Adrenal gland (tissue), 9 donors: ENCODE measurements at regions not wholly inside any gene's neighbourhood (a gene's known extent, or its start where the extent isn't known, plus 50 kb on each side); places are given as distances from the start of the nearest gene placed in this dataset.

Experiments used
- DNase-seq, 7 donors: peaks; one replicate each; pipeline ENCODE4 v3.0.0-alpha.2; 2019 to 2020
- H3K27ac ChIP-seq, 5 donors: fragments of 200-600 bp; sonication (generic) in 4 of 5; 1 replicate in 3 of 5; 2 replicates in 2 of 5; pipeline versions ENCODE4 v1.5.1 to v1.8.0; 2016 to 2020; ENCODE audit warnings: mild to moderate bottlenecking in 1 of 5
- H3K27me3 ChIP-seq: fragments of 200-600 bp; 2 replicates; pipeline ENCODE4 v1.8.0; 2021
- H3K36me3 ChIP-seq, 2 donors: fragments of 200-600 bp; replicated peaks in 1 of 2; 1 replicate in 1 of 2; 2 replicates in 1 of 2; pipeline versions ENCODE4 v1.5.1 to v1.8.0; 2018 to 2022
- H3K4me1 ChIP-seq, 2 donors: fragments of 200-600 bp; replicated peaks in 1 of 2; 1 replicate in 1 of 2; 2 replicates in 1 of 2; pipeline versions ENCODE4 v1.5.1 to v1.8.0; 2018 to 2021
- H3K4me3 ChIP-seq, 4 donors: fragments of 200-600 bp; sonication (generic) in 3 of 4; one replicate each; pipeline ENCODE4 v1.5.1; 2016 to 2018
- H3K9me3 ChIP-seq, 3 donors: fragments of 200-600 bp; sonication (generic) in 1 of 3; replicated peaks in 1 of 3; 1 replicate in 2 of 3; 2 replicates in 1 of 3; pipeline versions ENCODE4 v1.5.1 to v1.8.0; 2016 to 2021
- CTCF ChIP-seq, 6 experiments: fragments of 450-650 bp in 4 of 6; fragments of 200-600 bp in 2 of 6; sonication (generic) in 1 of 6; IDR thresholded peaks; 1 replicate in 5 of 6; 2 replicates in 1 of 6; pipeline versions ENCODE4 v1.5.1 to v1.8.0; 2016 to 2021; ENCODE audit warnings: antibody characterized with exemption in 6 of 6, mild to moderate bottlenecking in 2 of 6, moderate library complexity in 1 of 6
- POLR2A ChIP-seq, 2 donors: fragments of 450-650 bp; IDR thresholded peaks; one replicate each; pipeline ENCODE4 v1.6.1; 2017; ENCODE audit warnings: antibody characterized with exemption in 2 of 2, mild to moderate bottlenecking in 2 of 2, moderate library complexity in 1 of 2
- WGBS, 4 donors: extraction: QIAGEN DNeasy Blood & Tissue Kit in 2 of 4; methylation state at CpG; one replicate each; pipeline versions ENCODE4 v1.1.5 to v1.1.7; 2013 to 2017; 5-methylcytosine and 5-hydroxymethylcytosine counted together
- intact Hi-C, 2 donors: fragments of 100-400 bp; cut with DNase I; formaldehyde crosslinking; loops; one replicate each; pipeline versions ENCODE4 v1.14.1 to v1.15.0; 2022 to 2023
- donor health status: healthy with polysubstance abuse.
- donor health status: Bipolar disorder and iron deficiency.
- donor health status: DM: yes; HTN: yes; CAD: no.
- donor health status: DM: no; HTN: no; CAD: no.
- donor health status: DM: no; HTN: no; CAD: no.

- no peaks in the 10 kb centered on the region for H3K36me3 ChIP-seq
- peak in 1 of 7 donors; percentile 0 for DNase-seq
- H3K4me1 ChIP-seq, result peaks cover 34 to 40% of the 10 kb centered on the region in 2 donors
- no peak for TF ChIP-seq CTCF (IDR thresholded peaks at IDR 0.05)
- TF ChIP-seq POLR2A (IDR thresholded peaks at IDR 0.05), result no peak
- no peaks in the 10 kb centered on the region for H3K27me3 ChIP-seq
- no peaks in the 10 kb centered on the region for H3K9me3 ChIP-seq
- no peak overlapping the region for H3K4me3 ChIP-seq
- WGBS, 4 donors, result 86 to 98% (median 96%) methylated on average over 4 to 5 of the region's 5 CpGs
- intact Hi-C loops, result loop anchor here in 1 of 2 donors (10.0 kb wide), 1 partner anchor 289 kb away; the partner anchor contains the start of gene IER5L
- peak overlapping the region in 1 of 5 donors; percentile 12 for H3K27ac ChIP-seq
These were observed 156.9 kb downstream of the C9orf50 start for GRCh38 chr9:129463994-129464393.

GRCh38 chr9:129463477-129463876, 157.4 kb downstream of the C9orf50 start:
- Histone ChIP-seq H3K27me3 (no peaks in the 10 kb centered on the region), H3K4me3 (no peak overlapping the region), H3K9me3 (no peaks in the 10 kb centered on the region), H3K27ac (no peak overlapping the region), H3K4me1 (peaks cover 38 to 45% of the 10 kb centered on the region in 2 donors), H3K36me3 (no peaks in the 10 kb centered on the region)
- DNase-seq, result peak in 1 of 7 donors; percentile 0
- intact Hi-C loops, result loop anchor here in 1 of 2 donors (10.0 kb wide), 1 partner anchor 289 kb away; the partner anchor contains the start of gene IER5L
- WGBS, 4 donors, result 88 to 95% (median 93%) methylated on average over 6 to 10 of the region's 10 CpGs
- no peak for TF ChIP-seq POLR2A (IDR thresholded peaks at IDR 0.05)
- TF ChIP-seq CTCF (IDR thresholded peaks at IDR 0.05), result no peak

DNA sequence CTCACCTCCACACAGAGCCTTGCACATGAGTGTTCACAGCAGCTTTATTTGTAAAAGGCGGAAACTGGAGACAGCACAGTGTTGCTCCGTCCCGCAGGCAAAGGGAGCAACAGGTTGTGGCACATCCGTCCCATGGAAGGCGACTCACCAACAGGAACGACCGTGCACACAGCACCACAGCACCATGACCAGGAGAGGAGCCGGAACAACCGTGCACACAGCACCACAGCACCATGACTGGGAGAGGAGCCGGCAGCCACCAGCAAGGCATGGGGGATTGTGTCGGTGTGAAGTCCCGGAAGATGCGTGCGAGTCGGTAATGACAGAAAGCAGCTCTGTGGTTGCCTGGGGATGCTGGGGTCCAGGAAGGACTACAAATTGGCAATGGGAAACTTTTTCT, 158.5 kb downstream of the C9orf50 start:
- Histone ChIP-seq H3K36me3 (no peaks in the 10 kb centered on the region), H3K27me3 (no peaks in the 10 kb centered on the region), H3K4me1 (peaks cover 38 to 50% of the 10 kb centered on the region in 2 donors), H3K9me3 (no peaks in the 10 kb centered on the region), H3K27ac (no peak overlapping the region), H3K4me3 (no peak overlapping the region)
- peak in 1 of 7 donors; percentile 0 for DNase-seq
- intact Hi-C loops, result loop anchor here in 1 of 2 donors (10.0 kb wide), 1 partner anchor 288 kb away; the partner anchor contains the start of gene IER5L
- TF ChIP-seq CTCF (IDR thresholded peaks at IDR 0.05) (no peak), POLR2A (IDR thresholded peaks at IDR 0.05) (no peak)
- WGBS, 4 donors, result 92 to 95% (median 94%) methylated on average over 15 of the region's 15 CpGs

DNA sequence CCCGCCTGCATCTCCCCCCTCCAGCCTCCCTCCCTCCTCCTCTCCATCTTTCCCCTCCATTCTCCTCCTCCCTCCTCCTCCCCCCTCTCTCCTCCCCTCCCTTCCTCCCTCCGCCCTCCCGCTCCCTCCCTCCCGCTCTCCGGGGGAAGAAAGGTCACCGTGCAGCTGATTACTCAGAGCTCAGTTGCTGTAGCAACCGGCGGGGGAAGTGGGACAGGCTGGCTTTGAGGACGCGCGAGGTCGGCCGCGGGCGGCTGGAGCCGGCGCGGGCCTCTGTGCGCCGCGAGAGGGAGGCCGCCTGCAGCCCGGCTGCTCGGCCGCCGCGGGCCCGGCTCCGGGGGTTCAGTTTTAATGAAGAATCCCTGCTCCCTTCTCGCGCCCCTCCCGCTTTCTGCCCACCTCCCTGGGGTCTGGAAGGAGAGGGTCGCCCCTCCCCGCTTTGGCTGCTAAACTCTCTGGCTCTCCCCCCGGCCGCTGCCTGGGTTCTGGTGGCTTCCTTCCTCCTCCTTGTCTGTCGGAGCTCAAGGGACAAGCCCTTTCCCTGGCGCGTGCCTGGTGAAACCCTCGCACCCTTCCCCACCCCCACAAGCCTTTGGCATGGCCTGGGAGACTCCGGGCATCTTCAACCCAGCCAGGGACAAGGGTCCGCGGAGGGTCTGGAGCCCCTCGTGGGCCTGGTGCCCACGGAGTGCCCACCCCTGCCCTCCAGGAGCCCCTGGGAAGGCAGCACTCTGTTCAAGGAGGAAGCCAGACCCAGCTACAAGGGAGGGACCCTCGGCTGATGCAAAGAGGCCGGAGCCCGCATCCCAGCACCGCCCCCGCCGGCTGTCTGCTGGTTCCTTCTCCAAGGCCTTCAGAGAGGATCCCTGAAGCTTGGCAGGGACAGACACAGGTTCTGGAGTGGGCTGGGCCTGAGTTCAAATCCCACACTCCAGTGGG, 160.3 kb downstream of the C9orf50 start:
- intact Hi-C loops, result loop anchor here in 1 of 2 donors (10.0 kb wide), 1 partner anchor 286 kb away; the partner anchor contains the start of gene IER5L

More for the DNA sequence above, 160.3 kb downstream of the C9orf50 start:
- H3K36me3 ChIP-seq, result no peaks in the 10 kb centered on the region
- no peaks in the 10 kb centered on the region for H3K27me3 ChIP-seq
- peak; percentile 97 to 99 (median 98) for DNase-seq
- TF ChIP-seq POLR2A (IDR thresholded peaks at IDR 0.05) (peak; percentile 64 to 92), CTCF (IDR thresholded peaks at IDR 0.05) (peak in 3 of 6 experiments; percentile 26 to 40 (median 28))
- peak overlapping the region; percentile 92 to 100 (median 96) for H3K27ac ChIP-seq
- H3K4me1 ChIP-seq, result peaks cover 37 to 46% of the 10 kb centered on the region in 2 donors
- H3K4me3 ChIP-seq, result peak overlapping the region in 1 of 4 donors; percentile 46
- WGBS, 4 donors, result 1 to 2% (median 1%) methylated on average over 11 to 49 of the region's 51 CpGs
- no peaks in the 10 kb centered on the region for H3K9me3 ChIP-seq
